HL-60 (cell line): ENCODE measurements at regions not wholly inside any gene's neighbourhood (a gene's known extent, or its start where the extent isn't known, plus 50 kb on each side); places are given as distances from the start of the nearest gene placed in this dataset.
A peak's percentile ranks its signal among the peaks of the same experiment; 100 is the strongest.

Experiments used
- DNase-seq, 2 experiments: peaks; one replicate each; pipeline ENCODE4 v3.0.0-alpha.2; 2010 to 2020; ENCODE audit warnings: low read depth in 1 of 2, low spot score in 1 of 2
- H3K27ac ChIP-seq: fragments of 250-450 bp; sonication (Bioruptor Pico); replicated peaks from 2 replicates; pipeline ENCODE4 v1.5.1; 2020; ENCODE audit warnings: mild to moderate bottlenecking, moderate library complexity
- H3K27me3 ChIP-seq: fragments of 250-450 bp; sonication (Bioruptor Pico); 2 replicates; pipeline ENCODE4 v1.5.1; 2021; ENCODE audit warnings: mild to moderate bottlenecking, moderate library complexity; ENCODE audit not compliant: insufficient read depth, poor library complexity, severe bottlenecking
- H3K4me3 ChIP-seq: replicated peaks from 2 replicates; pipeline ENCODE4 v1.5.1; 2011; ENCODE audit warnings: mild to moderate bottlenecking, control low read depth, low read length; ENCODE audit not compliant: insufficient read depth
- CTCF ChIP-seq: IDR thresholded peaks from one replicate; pipeline ENCODE4 v1.5.1; 2011; ENCODE audit warnings: low read length, control low read depth, inconsistent platforms; ENCODE audit not compliant: insufficient read depth
- GABPA ChIP-seq: IDR thresholded peaks from 2 replicates; pipeline ENCODE4 v1.6.1; 2012; ENCODE audit warnings: low read depth
- POLR2AphosphoS5 ChIP-seq: IDR thresholded peaks from 2 replicates; pipeline ENCODE4 v1.6.1; 2012; ENCODE audit warnings: low read depth
- REST ChIP-seq: IDR thresholded peaks from 2 replicates; pipeline ENCODE4 v1.6.1; 2012; ENCODE audit warnings: low read depth; ENCODE audit not compliant: insufficient replicate concordance
- SPI1 ChIP-seq: IDR thresholded peaks from 2 replicates; pipeline ENCODE4 v1.6.1; 2012; ENCODE audit warnings: low read depth, mild to moderate bottlenecking, borderline replicate concordance

GRCh38 chr12:89181271-89181920 is 170.9 kb downstream of the DUSP6 start:
- Histone ChIP-seq H3K4me3 (no peak overlapping the region), H3K27me3 (no peaks in the 10 kb centered on the region), H3K27ac (no peak overlapping the region)
- TF ChIP-seq CTCF (no peak), SPI1 (no peak), POLR2AphosphoS5 (no peak), REST (no peak), GABPA (no peak)
- DNase-seq: no peak

- no peak for DNase-seq
- Histone ChIP-seq H3K27me3 (no peaks in the 10 kb centered on the region), H3K4me3 (no peak overlapping the region), H3K27ac (no peak overlapping the region)
- TF ChIP-seq SPI1: no peak
- no peak for TF ChIP-seq GABPA
- no peak for TF ChIP-seq CTCF
- TF ChIP-seq POLR2AphosphoS5: no peak
- no peak for TF ChIP-seq REST
These were observed 171.8 kb downstream of the DUSP6 start for GRCh38 chr12:89180496-89180895.

- H3K27ac ChIP-seq: 0 out of 2 replicates have a peak overlapping the region, but pooled peaks have one; percentile 3
- TF ChIP-seq POLR2AphosphoS5: peak; percentile 82
- no peak for TF ChIP-seq GABPA
- TF ChIP-seq CTCF: no peak
- peak; percentile 53 to 89 for DNase-seq
These were observed 172.3 kb downstream of the DUSP6 start for GRCh38 chr12:89179983-89180382.

GRCh38 chr12:89179245-89179644 is 173.1 kb downstream of the DUSP6 start:
- H3K27me3 ChIP-seq: no peaks in the 10 kb centered on the region
- TF ChIP-seq REST: no peak
- TF ChIP-seq CTCF: no peak
- TF ChIP-seq GABPA: no peak
- TF ChIP-seq POLR2AphosphoS5: no peak
- no peak for TF ChIP-seq SPI1
- H3K27ac ChIP-seq: no peak overlapping the region
- no peak overlapping the region for H3K4me3 ChIP-seq
- DNase-seq: no peak

More at GRCh38 chr12:89179983-89180382, 172.3 kb downstream of the DUSP6 start:
- Histone ChIP-seq H3K4me3 (no peak overlapping the region), H3K27me3 (no peaks in the 10 kb centered on the region)
